ENCODE measurements at regions not wholly inside any gene's neighbourhood (a gene's known extent, or its start where the extent isn't known, plus 50 kb on each side); places are given as distances from the start of the nearest gene placed in this dataset.

DNA sequence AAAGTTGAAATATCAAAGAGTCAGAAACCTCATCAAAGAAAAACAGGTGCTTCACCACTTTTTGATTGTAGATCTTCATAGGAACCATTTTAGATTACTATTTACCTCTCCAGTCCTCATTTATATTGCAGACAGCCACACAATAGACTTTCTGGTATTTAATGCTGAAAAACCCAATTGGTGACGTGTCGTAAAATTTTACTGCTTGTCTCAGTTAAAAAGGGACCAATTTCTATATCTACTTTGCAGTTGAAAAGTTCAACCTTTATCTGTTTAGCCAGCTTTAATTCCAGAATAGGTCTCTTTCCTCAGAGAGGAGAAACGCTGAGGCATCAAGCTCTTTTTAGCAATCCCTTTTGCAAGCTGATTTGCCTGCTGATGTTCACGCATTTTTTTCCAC, 1722.4 kb downstream of the PLA2G4A start:
- no peak overlapping the region for H3K9ac ChIP-seq (ENCODE audit: low read length)
- H3K56ac ChIP-seq (ENCODE audit: low read length), result no peak overlapping the region
- no peak overlapping the region for H3K4me3 ChIP-seq (ENCODE audit: low read length)
- H3K27me3 ChIP-seq (ENCODE audit: insufficient read depth, low read length, poor library complexity), result no peaks in the 10 kb centered on the region
- H3K79me2 ChIP-seq (ENCODE audit: control insufficient read depth, insufficient read depth, low read length), result no peaks in the 10 kb centered on the region
- H3K18ac ChIP-seq (ENCODE audit: low read length), result no peak overlapping the region
- no CpG with 5 or more reads among the region's 4 CpGs for WGBS (ENCODE audit: extremely low coverage, insufficient coverage, low lambda C conversion rate)
- H4K8ac ChIP-seq (ENCODE audit: low read depth, low read length), result no peak overlapping the region
- H2BK120ac ChIP-seq (ENCODE audit: low read depth, low read length), result no peak overlapping the region
- no peak overlapping the region for H2BK15ac ChIP-seq (replicated peaks; ENCODE audit: low read depth)
- H3K4me2 ChIP-seq (ENCODE audit: low read length), result no peak overlapping the region
- no peaks in the 10 kb centered on the region for H3K36me3 ChIP-seq (ENCODE audit: control insufficient read depth, insufficient read depth, low read length)
- H2AK5ac ChIP-seq (ENCODE audit: low read length), result no peak overlapping the region
- H3K79me1 ChIP-seq (ENCODE audit: low read length), result no peaks in the 10 kb centered on the region
- H2BK5ac ChIP-seq (ENCODE audit: low read length), result no peak overlapping the region
- no peak overlapping the region for H3K27ac ChIP-seq (ENCODE audit: low read depth, low read length)
- DNase-seq, result no peak
- no peak overlapping the region for H4K5ac ChIP-seq (ENCODE audit: low read length)
- H3K4ac ChIP-seq (ENCODE audit: low read depth, low read length), result no peak overlapping the region
- no peaks in the 10 kb centered on the region for H3K4me1 ChIP-seq (ENCODE audit: control insufficient read depth, low read depth, low read length)
- no peak overlapping the region for H3K23ac ChIP-seq (ENCODE audit: low read length)

DNA sequence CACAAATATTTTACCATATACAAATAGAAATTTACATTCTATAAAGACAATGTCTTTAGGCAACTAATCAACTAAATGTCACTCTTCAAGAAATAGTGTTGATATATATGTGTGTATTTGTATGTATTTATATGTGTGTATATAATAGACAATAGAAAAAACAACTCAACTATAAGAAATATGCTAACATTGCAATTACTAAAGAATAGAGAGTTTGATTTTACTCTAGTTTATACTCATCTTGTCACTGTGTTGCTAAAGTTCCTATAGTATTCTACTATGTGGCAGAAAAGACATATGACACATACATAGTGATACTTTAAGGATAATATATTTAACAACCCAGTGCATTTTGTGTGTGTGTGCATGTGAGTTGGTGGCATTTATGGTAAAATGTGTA, 1728.3 kb downstream of the PLA2G4A start:
- H3K18ac ChIP-seq (ENCODE audit: low read length), result no peak overlapping the region

DNA sequence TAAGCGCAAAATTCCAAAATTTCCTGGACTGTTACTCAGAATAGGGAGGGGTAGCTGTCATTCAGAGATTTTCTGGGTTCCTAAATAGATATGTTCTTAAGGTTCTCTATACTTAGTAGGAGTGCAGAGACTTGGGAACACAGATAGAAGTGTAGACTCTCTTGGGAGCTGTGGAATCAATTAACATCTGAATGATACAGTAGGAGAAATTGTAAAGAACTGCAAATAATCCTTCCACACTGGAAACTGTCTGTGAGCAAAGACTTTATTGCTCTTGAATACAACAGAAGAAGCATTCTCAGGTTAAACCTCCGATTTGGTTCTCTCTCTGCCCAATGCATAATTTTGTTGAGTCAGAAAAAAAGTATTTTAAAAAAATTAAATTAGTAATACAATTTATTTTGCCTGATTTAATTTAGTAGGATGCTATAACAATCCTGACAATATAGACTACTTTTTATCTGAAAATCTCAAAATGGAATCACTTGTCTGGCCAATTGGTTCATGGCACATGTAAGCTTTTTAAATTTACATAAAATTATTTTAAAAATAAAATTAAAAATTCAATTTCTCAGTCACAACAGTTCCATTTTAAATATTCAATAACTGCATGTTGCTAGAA, 1754.3 kb downstream of the PLA2G4A start:
- Histone ChIP-seq H3K4me3 (ENCODE audit: low read length) (no peak overlapping the region), H3K4ac (ENCODE audit: low read depth, low read length) (no peak overlapping the region), H3K27ac (ENCODE audit: low read depth, low read length) (no peak overlapping the region), H3K4me2 (ENCODE audit: low read length) (no peak overlapping the region), H4K8ac (ENCODE audit: low read depth, low read length) (no peak overlapping the region), H3K56ac (ENCODE audit: low read length) (no peak overlapping the region), H3K9ac (ENCODE audit: low read length) (no peak overlapping the region), H4K5ac (ENCODE audit: low read length) (no peak overlapping the region), H3K23ac (ENCODE audit: low read length) (no peak overlapping the region), H3K18ac (ENCODE audit: low read length) (no peak overlapping the region), H3K36me3 (ENCODE audit: control insufficient read depth, insufficient read depth, low read length) (no peaks in the 10 kb centered on the region), H2BK120ac (ENCODE audit: low read depth, low read length) (no peak overlapping the region), H3K4me1 (ENCODE audit: control insufficient read depth, low read depth, low read length) (no peaks in the 10 kb centered on the region), H3K27me3 (ENCODE audit: insufficient read depth, low read length, poor library complexity) (no peaks in the 10 kb centered on the region), H3K79me1 (ENCODE audit: low read length) (no peaks in the 10 kb centered on the region), H2AK5ac (ENCODE audit: low read length) (no peak overlapping the region), H3K79me2 (ENCODE audit: control insufficient read depth, insufficient read depth, low read length) (no peaks in the 10 kb centered on the region), H2BK15ac (replicated peaks; ENCODE audit: low read depth) (no peak overlapping the region), H2BK5ac (ENCODE audit: low read length) (no peak overlapping the region)
- DNase-seq, result no peak
- no CpG with 5 or more reads among the region's 2 CpGs for WGBS (ENCODE audit: extremely low coverage, insufficient coverage, low lambda C conversion rate)

More for the DNA sequence above, 1728.3 kb downstream of the PLA2G4A start:
- no peak overlapping the region for H3K9ac ChIP-seq (ENCODE audit: low read length)
- H4K8ac ChIP-seq (ENCODE audit: low read depth, low read length), result no peak overlapping the region
- no peak overlapping the region for H3K23ac ChIP-seq (ENCODE audit: low read length)
- no peak overlapping the region for H2BK120ac ChIP-seq (ENCODE audit: low read depth, low read length)
- H3K27me3 ChIP-seq (ENCODE audit: insufficient read depth, low read length, poor library complexity), result no peaks in the 10 kb centered on the region
- H3K27ac ChIP-seq (ENCODE audit: low read depth, low read length), result no peak overlapping the region
- no peak for DNase-seq
- no peak overlapping the region for H3K4ac ChIP-seq (ENCODE audit: low read depth, low read length)
- no peaks in the 10 kb centered on the region for H3K4me1 ChIP-seq (ENCODE audit: control insufficient read depth, low read depth, low read length)
- H3K4me3 ChIP-seq (ENCODE audit: low read length), result no peak overlapping the region
- no peak overlapping the region for H3K4me2 ChIP-seq (ENCODE audit: low read length)
- no peaks in the 10 kb centered on the region for H3K79me1 ChIP-seq (ENCODE audit: low read length)
- H3K36me3 ChIP-seq (ENCODE audit: control insufficient read depth, insufficient read depth, low read length), result no peaks in the 10 kb centered on the region
- H3K56ac ChIP-seq (ENCODE audit: low read length), result no peak overlapping the region
- no peak overlapping the region for H2AK5ac ChIP-seq (ENCODE audit: low read length)
- H4K5ac ChIP-seq (ENCODE audit: low read length), result no peak overlapping the region
- H2BK15ac ChIP-seq (replicated peaks; ENCODE audit: low read depth), result no peak overlapping the region
- no peak overlapping the region for H2BK5ac ChIP-seq (ENCODE audit: low read length)
- H3K79me2 ChIP-seq (ENCODE audit: control insufficient read depth, insufficient read depth, low read length), result no peaks in the 10 kb centered on the region

DNA sequence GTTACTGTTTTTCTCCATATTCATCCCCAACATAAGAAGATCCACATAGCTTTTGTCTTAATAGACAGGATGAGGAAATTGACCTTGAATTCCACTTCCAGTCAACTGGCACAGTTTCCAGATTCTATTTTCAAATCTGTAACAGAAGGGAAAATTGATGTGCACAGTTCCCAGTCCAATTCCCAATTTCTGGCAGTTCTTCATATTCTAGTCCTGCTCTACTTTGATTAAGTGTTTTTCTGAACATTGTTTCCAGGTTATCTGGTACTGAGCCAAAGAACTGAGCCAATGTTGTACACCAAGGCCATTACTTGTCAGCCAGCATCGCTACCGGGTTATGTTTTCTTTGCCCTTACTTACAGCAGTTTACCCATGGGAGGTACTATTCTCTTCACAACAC, 1755.4 kb downstream of the PLA2G4A start:
- DNase-seq, result no peak
- H3K79me2 ChIP-seq (ENCODE audit: control insufficient read depth, insufficient read depth, low read length), result no peaks in the 10 kb centered on the region
- no peaks in the 10 kb centered on the region for H3K79me1 ChIP-seq (ENCODE audit: low read length)
- no peak overlapping the region for H2BK5ac ChIP-seq (ENCODE audit: low read length)
- H2BK15ac ChIP-seq (replicated peaks; ENCODE audit: low read depth), result no peak overlapping the region
- H3K4ac ChIP-seq (ENCODE audit: low read depth, low read length), result no peak overlapping the region
- no peak overlapping the region for H4K5ac ChIP-seq (ENCODE audit: low read length)
- H3K27ac ChIP-seq (ENCODE audit: low read depth, low read length), result no peak overlapping the region
- H4K8ac ChIP-seq (ENCODE audit: low read depth, low read length), result no peak overlapping the region
- no peaks in the 10 kb centered on the region for H3K4me1 ChIP-seq (ENCODE audit: control insufficient read depth, low read depth, low read length)
- no peak overlapping the region for H2AK5ac ChIP-seq (ENCODE audit: low read length)
- H2BK120ac ChIP-seq (ENCODE audit: low read depth, low read length), result no peak overlapping the region
- no peak overlapping the region for H3K9ac ChIP-seq (ENCODE audit: low read length)
- H3K18ac ChIP-seq (ENCODE audit: low read length), result no peak overlapping the region
- no peak overlapping the region for H3K56ac ChIP-seq (ENCODE audit: low read length)
- no CpG with 5 or more reads among the region's 2 CpGs for WGBS (ENCODE audit: extremely low coverage, insufficient coverage, low lambda C conversion rate)
- H3K27me3 ChIP-seq (ENCODE audit: insufficient read depth, low read length, poor library complexity), result no peaks in the 10 kb centered on the region
- no peak overlapping the region for H3K4me3 ChIP-seq (ENCODE audit: low read length)
- H3K36me3 ChIP-seq (ENCODE audit: control insufficient read depth, insufficient read depth, low read length), result no peaks in the 10 kb centered on the region
- no peak overlapping the region for H3K23ac ChIP-seq (ENCODE audit: low read length)
- no peak overlapping the region for H3K4me2 ChIP-seq (ENCODE audit: low read length)

DNA sequence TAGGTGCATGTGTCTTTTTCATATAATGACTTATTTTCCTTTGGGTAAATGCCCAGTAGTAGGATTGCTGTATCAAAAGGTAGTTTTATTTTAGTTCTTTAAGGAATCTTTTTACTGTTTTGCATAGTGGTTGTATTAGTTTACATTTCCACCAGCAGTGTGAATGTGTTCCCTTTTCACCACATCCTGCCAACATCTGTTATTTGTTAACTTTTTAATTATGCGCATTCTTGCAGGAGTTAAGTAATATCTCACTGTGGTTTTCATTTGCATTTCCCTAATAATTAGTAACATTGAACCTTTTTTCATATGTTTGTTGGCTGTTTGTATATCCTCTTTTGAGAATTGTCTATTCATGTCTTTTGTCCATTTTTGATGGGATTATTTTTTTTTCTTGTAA, 1761.9 kb downstream of the PLA2G4A start:
- Histone ChIP-seq H3K4me1 (ENCODE audit: control insufficient read depth, low read depth, low read length) (no peaks in the 10 kb centered on the region), H2BK120ac (ENCODE audit: low read depth, low read length) (no peak overlapping the region), H4K8ac (ENCODE audit: low read depth, low read length) (no peak overlapping the region), H3K18ac (ENCODE audit: low read length) (no peak overlapping the region), H3K56ac (ENCODE audit: low read length) (no peak overlapping the region), H3K9ac (ENCODE audit: low read length) (no peak overlapping the region), H3K4me2 (ENCODE audit: low read length) (no peak overlapping the region), H2AK5ac (ENCODE audit: low read length) (no peak overlapping the region), H3K4ac (ENCODE audit: low read depth, low read length) (no peak overlapping the region), H3K27ac (ENCODE audit: low read depth, low read length) (no peak overlapping the region), H3K23ac (ENCODE audit: low read length) (no peak overlapping the region), H2BK15ac (replicated peaks; ENCODE audit: low read depth) (no peak overlapping the region), H3K36me3 (ENCODE audit: control insufficient read depth, insufficient read depth, low read length) (no peaks in the 10 kb centered on the region), H3K4me3 (ENCODE audit: low read length) (no peak overlapping the region), H2BK5ac (ENCODE audit: low read length) (no peak overlapping the region), H3K27me3 (ENCODE audit: insufficient read depth, low read length, poor library complexity) (no peaks in the 10 kb centered on the region), H3K79me2 (ENCODE audit: control insufficient read depth, insufficient read depth, low read length) (no peaks in the 10 kb centered on the region), H3K79me1 (ENCODE audit: low read length) (no peaks in the 10 kb centered on the region), H4K5ac (ENCODE audit: low read length) (no peak overlapping the region)
- no peak for DNase-seq
- WGBS (ENCODE audit: extremely low coverage, insufficient coverage, low lambda C conversion rate), result no CpG with 5 or more reads among the region's 1 CpG

DNA sequence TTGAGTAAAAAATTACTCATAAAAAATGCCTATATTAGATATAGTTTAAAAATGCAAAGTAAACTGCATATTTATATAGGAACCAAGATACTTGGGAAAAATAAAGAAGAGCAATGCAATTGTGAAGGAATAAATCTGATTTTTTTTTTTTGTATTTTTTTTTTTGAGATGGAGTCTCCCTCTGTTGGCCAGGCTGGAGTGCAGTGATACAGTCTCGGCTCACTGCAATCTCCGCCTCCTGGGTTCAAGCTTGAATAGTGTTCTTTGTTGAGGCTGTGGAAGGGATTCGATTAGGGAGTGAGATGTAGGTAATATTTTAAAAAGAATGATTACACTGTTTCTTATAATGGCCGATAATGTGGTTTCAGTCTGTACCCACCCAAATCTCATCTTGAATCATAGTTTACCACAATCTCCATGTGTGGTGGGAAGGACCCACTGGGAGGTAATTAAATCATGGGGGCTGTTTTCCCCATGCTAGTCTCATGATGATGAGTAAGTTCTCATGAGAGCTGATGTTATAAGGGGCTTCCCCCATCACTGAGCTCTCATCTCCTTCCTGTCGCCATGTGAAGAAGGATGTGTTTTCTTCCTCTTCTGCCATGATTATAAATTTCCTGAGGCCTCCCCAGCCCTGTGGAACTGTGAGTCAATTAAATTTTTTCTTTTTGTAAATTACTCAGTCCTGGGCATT, 1765.9 kb downstream of the PLA2G4A start:
- Histone ChIP-seq H3K18ac (ENCODE audit: low read length) (no peak overlapping the region), H3K79me1 (ENCODE audit: low read length) (no peaks in the 10 kb centered on the region), H3K23ac (ENCODE audit: low read length) (no peak overlapping the region), H3K27ac (ENCODE audit: low read depth, low read length) (no peak overlapping the region), H3K27me3 (ENCODE audit: insufficient read depth, low read length, poor library complexity) (no peaks in the 10 kb centered on the region), H3K4me3 (ENCODE audit: low read length) (no peak overlapping the region), H2BK5ac (ENCODE audit: low read length) (no peak overlapping the region), H3K4me1 (ENCODE audit: control insufficient read depth, low read depth, low read length) (no peaks in the 10 kb centered on the region), H3K79me2 (ENCODE audit: control insufficient read depth, insufficient read depth, low read length) (no peaks in the 10 kb centered on the region), H3K4me2 (ENCODE audit: low read length) (no peak overlapping the region), H3K56ac (ENCODE audit: low read length) (no peak overlapping the region), H3K4ac (ENCODE audit: low read depth, low read length) (no peak overlapping the region), H3K9ac (ENCODE audit: low read length) (no peak overlapping the region), H2AK5ac (ENCODE audit: low read length) (no peak overlapping the region), H4K5ac (ENCODE audit: low read length) (no peak overlapping the region), H2BK15ac (replicated peaks; ENCODE audit: low read depth) (no peak overlapping the region), H3K36me3 (ENCODE audit: control insufficient read depth, insufficient read depth, low read length) (no peaks in the 10 kb centered on the region), H2BK120ac (ENCODE audit: low read depth, low read length) (no peak overlapping the region), H4K8ac (ENCODE audit: low read depth, low read length) (no peak overlapping the region)
- DNase-seq, result no peak
- 100% methylated on average over 1 of the region's 5 CpGs for WGBS (ENCODE audit: extremely low coverage, insufficient coverage, low lambda C conversion rate)
